ENCODE measurements at regions not wholly inside any gene's neighbourhood (a gene's known extent, or its start where the extent isn't known, plus 50 kb on each side); places are given as distances from the start of the nearest gene placed in this dataset.
A peak's percentile ranks its signal among the peaks of the same experiment; 100 is the strongest.

- Histone ChIP-seq H3K36me3 (ENCODE audit: insufficient read depth, low read length) (no peaks in the 10 kb centered on the region), H3K27me3 (ENCODE audit: insufficient read depth, low read length) (0 out of 2 replicates have a peak, but pooled peaks cover under 1% of the 10 kb centered on the region), H3K4me3 (ENCODE audit: low read length) (no peak overlapping the region), H3K9me3 (ENCODE audit: insufficient read depth, low read depth, low read length) (no peaks in the 10 kb centered on the region), H3K4me1 (ENCODE audit: insufficient read depth, low read length) (no peaks in the 10 kb centered on the region), H3K27ac (ENCODE audit: low read depth, low read length) (no peak overlapping the region), H3K9ac (ENCODE audit: low read depth, low read length) (no peak overlapping the region)
- 97% methylated on average over 5 of the region's 5 CpGs for WGBS
Measured at GRCh38 chr16:73225983-73226382, 178.1 kb upstream of the ZFHX3 start.

- Histone ChIP-seq H3K9ac (ENCODE audit: low read depth, low read length) (no peak overlapping the region), H3K9me3 (ENCODE audit: insufficient read depth, low read depth, low read length) (peaks cover 5% of the 10 kb centered on the region), H3K4me3 (ENCODE audit: low read length) (no peak overlapping the region), H3K36me3 (ENCODE audit: insufficient read depth, low read length) (no peaks in the 10 kb centered on the region), H3K27ac (ENCODE audit: low read depth, low read length) (no peak overlapping the region), H3K27me3 (ENCODE audit: insufficient read depth, low read length) (no peaks in the 10 kb centered on the region), H3K4me1 (ENCODE audit: insufficient read depth, low read length) (0 out of 2 replicates have a peak, but pooled peaks cover 3% of the 10 kb centered on the region)
- WGBS = 95% methylated on average over 4 of the region's 5 CpGs
Measured at GRCh38 chr16:73220836-73221235, 172.9 kb upstream of the ZFHX3 start.

GRCh38 chr16:73219176-73219575 lies 171.2 kb upstream of the ZFHX3 start:
- WGBS = 100% methylated on average over 1 of the region's 1 CpG
- no peaks in the 10 kb centered on the region for H3K36me3 ChIP-seq (ENCODE audit: insufficient read depth, low read length)
- peaks cover 9% of the 10 kb centered on the region for H3K9me3 ChIP-seq (ENCODE audit: insufficient read depth, low read depth, low read length)
- H3K9ac ChIP-seq (ENCODE audit: low read depth, low read length) = no peak overlapping the region
- H3K4me1 ChIP-seq (ENCODE audit: insufficient read depth, low read length) = peaks cover 15% of the 10 kb centered on the region; the same call in 1 of the 2 replicates
- no peak overlapping the region for H3K4me3 ChIP-seq (ENCODE audit: low read length)
- H3K27me3 ChIP-seq (ENCODE audit: insufficient read depth, low read length) = no peaks in the 10 kb centered on the region
- no peak overlapping the region for H3K27ac ChIP-seq (ENCODE audit: low read depth, low read length)

- Histone ChIP-seq H3K9ac (ENCODE audit: low read depth, low read length) (no peak overlapping the region), H3K4me3 (ENCODE audit: low read length) (no peak overlapping the region), H3K4me1 (ENCODE audit: insufficient read depth, low read length) (peaks cover 25% of the 10 kb centered on the region; the same call in 1 of the 2 replicates), H3K9me3 (ENCODE audit: insufficient read depth, low read depth, low read length) (peaks cover 9% of the 10 kb centered on the region), H3K27ac (ENCODE audit: low read depth, low read length) (no peak overlapping the region), H3K27me3 (ENCODE audit: insufficient read depth, low read length) (no peaks in the 10 kb centered on the region), H3K36me3 (ENCODE audit: insufficient read depth, low read length) (no peaks in the 10 kb centered on the region)
- 75% methylated on average over 2 of the region's 3 CpGs for WGBS
Measured at GRCh38 chr16:73217654-73218053, 169.7 kb upstream of the ZFHX3 start.

- H3K4me1 ChIP-seq (ENCODE audit: insufficient read depth, low read length) = peaks cover 25% of the 10 kb centered on the region; the same call in 1 of the 2 replicates
- WGBS = 93% methylated on average over 8 of the region's 8 CpGs
- peaks cover 9% of the 10 kb centered on the region for H3K9me3 ChIP-seq (ENCODE audit: insufficient read depth, low read depth, low read length)
Measured at GRCh38 chr16:73216932-73217331, 169.0 kb upstream of the ZFHX3 start.

GRCh38 chr16:73215678-73216377 lies 167.9 kb upstream of the ZFHX3 start:
- peak overlapping the region; percentile 56; the same call in 1 of the 2 replicates for H3K27ac ChIP-seq (ENCODE audit: low read depth, low read length)

More at GRCh38 chr16:73216932-73217331, 169.0 kb upstream of the ZFHX3 start:
- no peak overlapping the region for H3K9ac ChIP-seq (ENCODE audit: low read depth, low read length)
- H3K27me3 ChIP-seq (ENCODE audit: insufficient read depth, low read length) = no peaks in the 10 kb centered on the region
- no peak overlapping the region for H3K27ac ChIP-seq (ENCODE audit: low read depth, low read length)
- H3K4me3 ChIP-seq (ENCODE audit: low read length) = no peak overlapping the region
- H3K36me3 ChIP-seq (ENCODE audit: insufficient read depth, low read length) = no peaks in the 10 kb centered on the region

GRCh38 chr16:73214825-73215677 lies 167.1 kb upstream of the ZFHX3 start:
- WGBS = 72% methylated on average over 2 of the region's 3 CpGs
- peak overlapping the region; percentile 56; the same call in 1 of the 2 replicates for H3K27ac ChIP-seq (ENCODE audit: low read depth, low read length)

More at GRCh38 chr16:73215678-73216377, 167.9 kb upstream of the ZFHX3 start:
- Histone ChIP-seq H3K9me3 (ENCODE audit: insufficient read depth, low read depth, low read length) (peaks cover 9% of the 10 kb centered on the region), H3K36me3 (ENCODE audit: insufficient read depth, low read length) (no peaks in the 10 kb centered on the region), H3K4me1 (ENCODE audit: insufficient read depth, low read length) (peaks cover 25% of the 10 kb centered on the region; the same call in 1 of the 2 replicates), H3K9ac (ENCODE audit: low read depth, low read length) (no peak overlapping the region), H3K27me3 (ENCODE audit: insufficient read depth, low read length) (no peaks in the 10 kb centered on the region), H3K4me3 (ENCODE audit: low read length) (no peak overlapping the region)
- WGBS = 86% methylated on average over 5 of the region's 5 CpGs

GRCh38 chr16:73213732-73214455 lies 166.0 kb upstream of the ZFHX3 start:
- peaks cover 25% of the 10 kb centered on the region; the same call in 1 of the 2 replicates for H3K4me1 ChIP-seq (ENCODE audit: insufficient read depth, low read length)
- H3K9me3 ChIP-seq (ENCODE audit: insufficient read depth, low read depth, low read length) = peaks cover 9% of the 10 kb centered on the region
- H3K27ac ChIP-seq (ENCODE audit: low read depth, low read length) = no peak overlapping the region
- no peaks in the 10 kb centered on the region for H3K36me3 ChIP-seq (ENCODE audit: insufficient read depth, low read length)
- H3K4me3 ChIP-seq (ENCODE audit: low read length) = no peak overlapping the region
- no peak overlapping the region for H3K9ac ChIP-seq (ENCODE audit: low read depth, low read length)
- no peaks in the 10 kb centered on the region for H3K27me3 ChIP-seq (ENCODE audit: insufficient read depth, low read length)
- 94% methylated on average over 9 of the region's 10 CpGs for WGBS

More at GRCh38 chr16:73214825-73215677, 167.1 kb upstream of the ZFHX3 start:
- no peak overlapping the region for H3K9ac ChIP-seq (ENCODE audit: low read depth, low read length)
- peaks cover 25% of the 10 kb centered on the region; the same call in 1 of the 2 replicates for H3K4me1 ChIP-seq (ENCODE audit: insufficient read depth, low read length)
- no peaks in the 10 kb centered on the region for H3K36me3 ChIP-seq (ENCODE audit: insufficient read depth, low read length)
- peaks cover 9% of the 10 kb centered on the region for H3K9me3 ChIP-seq (ENCODE audit: insufficient read depth, low read depth, low read length)
- no peaks in the 10 kb centered on the region for H3K27me3 ChIP-seq (ENCODE audit: insufficient read depth, low read length)
- H3K4me3 ChIP-seq (ENCODE audit: low read length) = no peak overlapping the region

- no peak overlapping the region for H3K9ac ChIP-seq (ENCODE audit: low read depth, low read length)
- 95% methylated on average over 4 of the region's 4 CpGs for WGBS
- no peaks in the 10 kb centered on the region for H3K27me3 ChIP-seq (ENCODE audit: insufficient read depth, low read length)
- H3K27ac ChIP-seq (ENCODE audit: low read depth, low read length) = no peak overlapping the region
- no peaks in the 10 kb centered on the region for H3K36me3 ChIP-seq (ENCODE audit: insufficient read depth, low read length)
- H3K9me3 ChIP-seq (ENCODE audit: insufficient read depth, low read depth, low read length) = peaks cover 9% of the 10 kb centered on the region
- no peak overlapping the region for H3K4me3 ChIP-seq (ENCODE audit: low read length)
- peaks cover 24% of the 10 kb centered on the region; the same call in 1 of the 2 replicates for H3K4me1 ChIP-seq (ENCODE audit: insufficient read depth, low read length)
Measured at GRCh38 chr16:73212431-73212830, 164.5 kb upstream of the ZFHX3 start.

GRCh38 chr16:73210686-73211085 lies 162.8 kb upstream of the ZFHX3 start:
- no peak overlapping the region for H3K4me3 ChIP-seq (ENCODE audit: low read length)
- H3K36me3 ChIP-seq (ENCODE audit: insufficient read depth, low read length) = no peaks in the 10 kb centered on the region
- no peak overlapping the region for H3K9ac ChIP-seq (ENCODE audit: low read depth, low read length)
- H3K27ac ChIP-seq (ENCODE audit: low read depth, low read length) = no peak overlapping the region
- peaks cover 22% of the 10 kb centered on the region; the same call in 1 of the 2 replicates for H3K4me1 ChIP-seq (ENCODE audit: insufficient read depth, low read length)
- H3K9me3 ChIP-seq (ENCODE audit: insufficient read depth, low read depth, low read length) = peaks cover 3% of the 10 kb centered on the region; the same call in 1 of the 2 replicates
- WGBS = 100% methylated on average over 1 of the region's 1 CpG
- no peaks in the 10 kb centered on the region for H3K27me3 ChIP-seq (ENCODE audit: insufficient read depth, low read length)
